Stimulated activated naive CD8-positive, alpha-beta T cell treated with anti-CD3 and anti-CD28 coated beads, Interleukin-15, amount 100 ng/mL, for 72 hours (primary cell): ENCODE measurements at regions not wholly inside any gene's neighbourhood (a gene's known extent, or its start where the extent isn't known, plus 50 kb on each side); places are given as distances from the start of the nearest gene placed in this dataset.

Source experiments
- ATAC-seq: fragments of 150-1000 bp; cut with Tn5 transposase; 2 replicates; pipeline ENCODE4 v1.10.0; 2021; ENCODE audit warnings: mild to moderate bottlenecking, moderate library complexity
- DNase-seq, 2 donors: peaks; one replicate each; pipeline ENCODE4 v3.0.0; 2021 to 2022
- H3K27ac Mint-ChIP-seq, 2 donors: one replicate each; pipeline ENCODE4 v1.8.0; 2022; ENCODE audit warnings: mild to moderate bottlenecking in 2 of 2, mixed read lengths in 2 of 2, moderate library complexity in 2 of 2
- H3K27me3 Mint-ChIP-seq: one replicate; pipeline ENCODE4 v1.8.0; 2022; ENCODE audit warnings: mixed read lengths
- H3K4me1 Mint-ChIP-seq: one replicate; pipeline ENCODE4 v1.8.0; 2022; ENCODE audit warnings: mild to moderate bottlenecking, mixed read lengths
- H3K4me3 Mint-ChIP-seq, 2 donors: one replicate each; pipeline ENCODE4 v1.8.0; 2022; ENCODE audit warnings: mild to moderate bottlenecking in 2 of 2, mixed read lengths in 2 of 2, moderate library complexity in 1 of 2
- H3K9me3 Mint-ChIP-seq, 2 donors: one replicate each; pipeline ENCODE4 v1.8.0; 2022; ENCODE audit warnings: mixed read lengths in 2 of 2

- Mint-ChIP-seq H3K27me3 (peaks cover 47% of the 10 kb centered on the region), H3K4me1 (peaks cover 6% of the 10 kb centered on the region), H3K4me3 (no peak overlapping the region), H3K9me3 (no peaks in the 10 kb centered on the region), H3K27ac (no peak overlapping the region)
- no peak for ATAC-seq
- DNase-seq = no peak
These were observed 188.5 kb downstream of the ZNF621 start for GRCh38 chr3:40713306-40713705.

GRCh38 chr3:40713795-40714194 is 189.0 kb downstream of the ZNF621 start:
- no peak for ATAC-seq
- peaks cover 6% of the 10 kb centered on the region for H3K4me1 Mint-ChIP-seq
- peak overlapping the region in 1 of 2 donors; percentile 24 for H3K27ac Mint-ChIP-seq

GRCh38 chr3:40714771-40715345 is 190.1 kb downstream of the ZNF621 start:
- ATAC-seq (no peak), DNase-seq (no peak)
- Mint-ChIP-seq H3K27me3 (peaks cover 35% of the 10 kb centered on the region), H3K4me3 (no peak overlapping the region), H3K27ac (peak overlapping the region in 1 of 2 donors; percentile 44), H3K9me3 (no peaks in the 10 kb centered on the region), H3K4me1 (peaks cover 6% of the 10 kb centered on the region)

More at GRCh38 chr3:40713795-40714194, 189.0 kb downstream of the ZNF621 start:
- H3K9me3 Mint-ChIP-seq = no peaks in the 10 kb centered on the region
- H3K4me3 Mint-ChIP-seq = no peak overlapping the region
- no peak for DNase-seq
- H3K27me3 Mint-ChIP-seq = peaks cover 42% of the 10 kb centered on the region

- DNase-seq = no peak
- H3K9me3 Mint-ChIP-seq = no peaks in the 10 kb centered on the region
- H3K4me1 Mint-ChIP-seq = peaks cover 6% of the 10 kb centered on the region
- peak overlapping the region in 1 of 2 donors; percentile 23 for H3K27ac Mint-ChIP-seq
- no peak overlapping the region for H3K4me3 Mint-ChIP-seq
- no peak for ATAC-seq
- H3K27me3 Mint-ChIP-seq = peaks cover 35% of the 10 kb centered on the region
These were observed 190.8 kb downstream of the ZNF621 start for GRCh38 chr3:40715551-40715950.

GRCh38 chr3:40717471-40717870 is 192.7 kb downstream of the ZNF621 start:
- Mint-ChIP-seq H3K27ac (no peak overlapping the region), H3K9me3 (no peaks in the 10 kb centered on the region), H3K4me1 (peaks cover 6% of the 10 kb centered on the region), H3K27me3 (peaks cover 28% of the 10 kb centered on the region), H3K4me3 (no peak overlapping the region)
- DNase-seq (no peak), ATAC-seq (no peak)

GRCh38 chr3:40718209-40718608 is 193.4 kb downstream of the ZNF621 start:
- no peak overlapping the region for H3K4me3 Mint-ChIP-seq
- H3K27ac Mint-ChIP-seq = no peak overlapping the region
- no peak for DNase-seq
- peaks cover 27% of the 10 kb centered on the region for H3K27me3 Mint-ChIP-seq
- ATAC-seq = no peak
- H3K4me1 Mint-ChIP-seq = peaks cover 6% of the 10 kb centered on the region
- H3K9me3 Mint-ChIP-seq = no peaks in the 10 kb centered on the region

- Mint-ChIP-seq H3K27me3 (peaks cover 24% of the 10 kb centered on the region), H3K4me3 (no peak overlapping the region), H3K9me3 (no peaks in the 10 kb centered on the region), H3K4me1 (peaks cover 6% of the 10 kb centered on the region), H3K27ac (no peak overlapping the region)
- no peak for ATAC-seq
- no peak for DNase-seq
These were observed 193.9 kb downstream of the ZNF621 start for GRCh38 chr3:40718681-40719080.

GRCh38 chr3:40719660-40720287 is 195.0 kb downstream of the ZNF621 start:
- ATAC-seq = no peak
- no peak overlapping the region for H3K4me3 Mint-ChIP-seq
- H3K4me1 Mint-ChIP-seq = peaks cover 6% of the 10 kb centered on the region
- no peaks in the 10 kb centered on the region for H3K9me3 Mint-ChIP-seq
- no peak overlapping the region for H3K27ac Mint-ChIP-seq
- DNase-seq = no peak
- H3K27me3 Mint-ChIP-seq = peaks cover 20% of the 10 kb centered on the region

- no peak for DNase-seq
- Mint-ChIP-seq H3K27me3 (peaks cover 14% of the 10 kb centered on the region), H3K9me3 (no peaks in the 10 kb centered on the region), H3K27ac (no peak overlapping the region), H3K4me3 (no peak overlapping the region), H3K4me1 (no peaks in the 10 kb centered on the region)
- ATAC-seq = no peak
These were observed 195.6 kb downstream of the ZNF621 start for GRCh38 chr3:40720341-40720740.

- no peaks in the 10 kb centered on the region for H3K9me3 Mint-ChIP-seq
- H3K27ac Mint-ChIP-seq = no peak overlapping the region
- peaks cover 9% of the 10 kb centered on the region for H3K27me3 Mint-ChIP-seq
- H3K4me1 Mint-ChIP-seq = no peaks in the 10 kb centered on the region
- DNase-seq (no peak), ATAC-seq (no peak)
- H3K4me3 Mint-ChIP-seq = no peak overlapping the region
These were observed 196.1 kb downstream of the ZNF621 start for GRCh38 chr3:40720863-40721262.

GRCh38 chr3:40723083-40723660 is 198.4 kb downstream of the ZNF621 start:
- DNase-seq (no peak), ATAC-seq (no peak)
- Mint-ChIP-seq H3K9me3 (no peaks in the 10 kb centered on the region), H3K27ac (no peak overlapping the region), H3K27me3 (peaks cover 9% of the 10 kb centered on the region), H3K4me3 (no peak overlapping the region), H3K4me1 (no peaks in the 10 kb centered on the region)

GRCh38 chr3:40725031-40725430 is 200.3 kb downstream of the ZNF621 start:
- H3K9me3 Mint-ChIP-seq = peaks cover 8 to 17% of the 10 kb centered on the region in 2 donors
- peaks cover 17% of the 10 kb centered on the region for H3K27me3 Mint-ChIP-seq
- H3K4me1 Mint-ChIP-seq = no peaks in the 10 kb centered on the region
- DNase-seq = no peak
- no peak for ATAC-seq
- H3K27ac Mint-ChIP-seq = no peak overlapping the region
- H3K4me3 Mint-ChIP-seq = no peak overlapping the region

GRCh38 chr3:40731445-40731844 is 206.7 kb downstream of the ZNF621 start:
- Mint-ChIP-seq H3K9me3 (peaks cover 31 to 44% of the 10 kb centered on the region in 2 donors), H3K27me3 (peaks cover 17% of the 10 kb centered on the region), H3K4me3 (no peak overlapping the region), H3K4me1 (no peaks in the 10 kb centered on the region), H3K27ac (no peak overlapping the region)
- ATAC-seq (no peak), DNase-seq (no peak)

- ATAC-seq (no peak), DNase-seq (no peak)
- Mint-ChIP-seq H3K9me3 (peaks cover 7 to 8% of the 10 kb centered on the region in 2 donors), H3K27me3 (peaks cover 21% of the 10 kb centered on the region), H3K4me1 (no peaks in the 10 kb centered on the region), H3K4me3 (no peak overlapping the region), H3K27ac (no peak overlapping the region)
These were observed 212.2 kb downstream of the ZNF621 start for GRCh38 chr3:40736943-40737342.

- Mint-ChIP-seq H3K27me3 (peaks cover 21% of the 10 kb centered on the region), H3K4me1 (no peaks in the 10 kb centered on the region), H3K27ac (no peak overlapping the region), H3K9me3 (peaks cover 7 to 8% of the 10 kb centered on the region in 2 donors), H3K4me3 (no peak overlapping the region)
- no peak for DNase-seq
- no peak for ATAC-seq
These were observed 212.6 kb downstream of the ZNF621 start for GRCh38 chr3:40737343-40737742.

GRCh38 chr3:40739971-40740370 is 215.2 kb downstream of the ZNF621 start:
- Mint-ChIP-seq H3K4me1 (no peaks in the 10 kb centered on the region), H3K4me3 (no peak overlapping the region), H3K27me3 (peaks cover 20% of the 10 kb centered on the region), H3K9me3 (no peaks in the 10 kb centered on the region), H3K27ac (no peak overlapping the region)
- DNase-seq = no peak
- ATAC-seq = no peak
